Fibroblast of lung (primary cell): ENCODE measurements at regions not wholly inside any gene's neighbourhood (a gene's known extent, or its start where the extent isn't known, plus 50 kb on each side); places are given as distances from the start of the nearest gene placed in this dataset.

Experiments
- DNase-seq, 2 donors: peaks; one replicate each; pipeline versions ENCODE4 v3.0.0 to v3.0.0-alpha.2; 2010; ENCODE audit warnings: low read depth in 2 of 2
- H2AFZ ChIP-seq: 2 replicates; pipeline ENCODE4 v1.5.1; 2012; ENCODE audit warnings: low read length, control low read depth, inconsistent platforms
- H3K27ac ChIP-seq: 2 replicates; pipeline ENCODE4 v1.5.1; 2011; ENCODE audit warnings: low read length, control low read depth; ENCODE audit not compliant: insufficient read depth
- H3K27me3 ChIP-seq: 2 replicates; pipeline ENCODE4 v1.5.1; 2011; ENCODE audit warnings: mild to moderate bottlenecking, low read length; ENCODE audit not compliant: control insufficient read depth, insufficient read depth
- H3K36me3 ChIP-seq: 2 replicates; pipeline ENCODE4 v1.5.1; 2011; ENCODE audit warnings: low read length; ENCODE audit not compliant: control insufficient read depth, insufficient read depth
- H3K4me1 ChIP-seq: 2 replicates; pipeline ENCODE4 v1.5.1; 2011; ENCODE audit warnings: low read length; ENCODE audit not compliant: control insufficient read depth, insufficient read depth; ENCODE audit errors: extremely low read depth
- H3K4me2 ChIP-seq: 2 replicates; pipeline ENCODE4 v1.5.1; 2011; ENCODE audit warnings: low read length, control low read depth; ENCODE audit not compliant: insufficient read depth; ENCODE audit errors: extremely low read depth
- H3K4me3 ChIP-seq, 4 experiments: fragments of 200-600 bp in 1 of 4; sonication (generic) in 1 of 4; replicated peaks in 1 of 4; 2 replicates each; pipeline ENCODE4 v1.5.1; 2011 to 2016; ENCODE audit warnings: low read length in 4 of 4, low read depth in 3 of 4, mild to moderate bottlenecking in 3 of 4, control low read depth in 2 of 4, inconsistent platforms in 1 of 4, mixed read lengths in 1 of 4; ENCODE audit not compliant: insufficient read depth in 1 of 4; ENCODE audit errors: control extremely low read depth in 1 of 4
- H3K79me2 ChIP-seq: 2 replicates; pipeline ENCODE4 v1.5.1; 2012; ENCODE audit warnings: mild to moderate bottlenecking, low read length, inconsistent platforms; ENCODE audit not compliant: control insufficient read depth, insufficient read depth
- H3K9ac ChIP-seq: 2 replicates; pipeline ENCODE4 v1.5.1; 2011; ENCODE audit warnings: mild to moderate bottlenecking, low read length, control low read depth; ENCODE audit not compliant: insufficient read depth
- H3K9me3 ChIP-seq: 2 replicates; pipeline ENCODE4 v1.5.1; 2012; ENCODE audit warnings: low read depth, low read length; ENCODE audit not compliant: control insufficient read depth, insufficient read depth
- H4K20me1 ChIP-seq: 2 replicates; pipeline ENCODE4 v1.5.1; 2011; ENCODE audit warnings: low read length; ENCODE audit not compliant: control insufficient read depth, insufficient read depth; ENCODE audit errors: extremely low read depth
- CTCF ChIP-seq, 2 donors: IDR thresholded peaks in 1 of 2; conservative IDR thresholded peaks in 1 of 2; 1 replicate in 1 of 2; 2 replicates in 1 of 2; pipeline ENCODE4 v1.5.1; 2011 to 2012; ENCODE audit warnings: low read length in 2 of 2, control low read depth in 1 of 2, inconsistent platforms in 1 of 2, low read depth in 1 of 2, mild to moderate bottlenecking in 1 of 2
- EZH2 ChIP-seq: IDR thresholded peaks from 2 replicates; pipeline ENCODE4 v1.5.1; 2012; ENCODE audit warnings: low read length, control low read depth, mild to moderate bottlenecking; ENCODE audit errors: missing control alignments

GRCh38 chr2:143968360-143968759, 551.6 kb downstream of the ZEB2 start:
- no peak for DNase-seq
- Histone ChIP-seq H3K4me3 (no peak overlapping the region), H3K79me2 (no peaks in the 10 kb centered on the region), H3K36me3 (no peaks in the 10 kb centered on the region), H3K9ac (no peak overlapping the region), H3K4me1 (no peaks in the 10 kb centered on the region), H3K27me3 (no peaks in the 10 kb centered on the region), H2AFZ (no peak overlapping the region), H4K20me1 (no peaks in the 10 kb centered on the region), H3K9me3 (no peaks in the 10 kb centered on the region), H3K4me2 (no peak overlapping the region), H3K27ac (no peak overlapping the region)
- no peak for TF ChIP-seq EZH2
- no peak for TF ChIP-seq CTCF (conservative IDR thresholded peaks at IDR 0.05 in 1 of 2, IDR thresholded peaks at IDR 0.05 in 1 of 2; ENCODE audit: low read depth in 1 of 2, low read length in 2 of 2)

GRCh38 chr2:143965493-143966164, 554.3 kb downstream of the ZEB2 start:
- no peak overlapping the region for H3K4me2 ChIP-seq
- H3K9me3 ChIP-seq = no peaks in the 10 kb centered on the region
- no peaks in the 10 kb centered on the region for H3K4me1 ChIP-seq
- no peaks in the 10 kb centered on the region for H4K20me1 ChIP-seq
- H3K36me3 ChIP-seq = no peaks in the 10 kb centered on the region
- no peak overlapping the region for H3K9ac ChIP-seq
- no peak for DNase-seq
- no peaks in the 10 kb centered on the region for H3K27me3 ChIP-seq
- no peak for TF ChIP-seq EZH2
- TF ChIP-seq CTCF (conservative IDR thresholded peaks at IDR 0.05 in 1 of 2, IDR thresholded peaks at IDR 0.05 in 1 of 2; ENCODE audit: low read depth in 1 of 2, low read length in 2 of 2) = no peak
- no peak overlapping the region for H2AFZ ChIP-seq
- H3K27ac ChIP-seq = no peak overlapping the region
- H3K79me2 ChIP-seq = no peaks in the 10 kb centered on the region
- H3K4me3 ChIP-seq = no peak overlapping the region

- no peak overlapping the region for H3K9ac ChIP-seq
- H2AFZ ChIP-seq = no peak overlapping the region
- H3K36me3 ChIP-seq = no peaks in the 10 kb centered on the region
- H3K27ac ChIP-seq = no peak overlapping the region
- TF ChIP-seq CTCF (conservative IDR thresholded peaks at IDR 0.05 in 1 of 2, IDR thresholded peaks at IDR 0.05 in 1 of 2; ENCODE audit: low read depth in 1 of 2, low read length in 2 of 2) (no peak), EZH2 (no peak)
- no peaks in the 10 kb centered on the region for H3K79me2 ChIP-seq
- H3K4me2 ChIP-seq = no peak overlapping the region
- no peak for DNase-seq
- no peaks in the 10 kb centered on the region for H4K20me1 ChIP-seq
- H3K27me3 ChIP-seq = no peaks in the 10 kb centered on the region
- H3K9me3 ChIP-seq = no peaks in the 10 kb centered on the region
- no peaks in the 10 kb centered on the region for H3K4me1 ChIP-seq
- H3K4me3 ChIP-seq = no peak overlapping the region
These were observed 555.0 kb downstream of the ZEB2 start for GRCh38 chr2:143964891-143965290.
